ENCODE measurements at regions not wholly inside any gene's neighbourhood (a gene's known extent, or its start where the extent isn't known, plus 50 kb on each side); places are given as distances from the start of the nearest gene placed in this dataset.

- TF ChIP-seq EZH2 (IDR thresholded peaks at IDR 0.05; ENCODE audit: insufficient read depth, poor library complexity, severe bottlenecking), result no peak
- TF ChIP-seq EZH2phosphoT487 (IDR thresholded peaks at IDR 0.05; ENCODE audit: insufficient read depth, low read depth), result no peak
These were observed 222.5 kb upstream of the TAS2R1 start for GRCh38 chr5:9852671-9853070.

Measured in GM23248 (cell line).